HCT116 (cell line): ENCODE measurements at regions not wholly inside any gene's neighbourhood (a gene's known extent, or its start where the extent isn't known, plus 50 kb on each side); places are given as distances from the start of the nearest gene placed in this dataset.

Source experiments
- ATAC-seq: fragments of 200-7000 bp; cut with Tn5 transposase; 2 replicates; pipeline ENCODE4 v1.9.1; 2020; ENCODE audit warnings: mild to moderate bottlenecking, moderate library complexity
- BruUV-seq: library from RNA; stranded (reverse); fragments of 400-500 nt; replicated peaks from 2 replicates; lab custom pipeline; 2021; lab: Mats Ljungman, UMichigan
- CTCF ChIA-PET: fragments of 300-600 bp; sonication (Branson Sonifier 250); formaldehyde crosslinking; loops from one replicate; lab custom pipeline; 2021; ENCODE audit warnings: antibody characterized with exemption; lab: Charles Lee
- POLR2A ChIA-PET: fragments of 300-600, 350-600 bp; sonication (Branson Sonifier 250); formaldehyde crosslinking; loops from one replicate; lab custom pipeline; 2021; ENCODE audit warnings: antibody characterized with exemption; lab: Charles Lee
- RAD21 ChIA-PET, 2 experiments: fragments of 300-600 bp; sonication (Branson Sonifier 250); formaldehyde crosslinking; loops; one replicate each; lab custom pipeline; 2023; ENCODE audit warnings: low total read pairs in 2 of 2; ENCODE audit not compliant: uncharacterized antibody in 2 of 2, unreplicated experiment in 2 of 2, low non-redundant PET in 1 of 2; lab: Charles Lee
- DNase-seq: peaks from one replicate; pipeline ENCODE4 v3.0.0-alpha.2; 2010; ENCODE audit warnings: low read depth, low spot score
- H2AFZ ChIP-seq: fragments of 200-600 bp; shearing (Covaris generic), sonication (generic); 2 replicates; pipeline ENCODE4 v1.6.1; 2017; ENCODE audit warnings: low read depth, mixed run types, mixed read lengths, antibody characterized with exemption, low read length; ENCODE audit not compliant: poor library complexity, severe bottlenecking
- H3K27ac ChIP-seq: 2 replicates; pipeline ENCODE4 v1.5.1; 2012; ENCODE audit warnings: low read depth, low read length
- H3K27me3 ChIP-seq: fragments of 200-600 bp; sonication (generic); 2 replicates; pipeline ENCODE4 v1.6.1; 2016; ENCODE audit warnings: mixed run types, low read length, mixed read lengths; ENCODE audit not compliant: insufficient read depth
- H3K36me3 ChIP-seq, 2 experiments: fragments of 200-500 bp in 1 of 2; fragments of 200-600 bp in 1 of 2; sonication (Bioruptor generic) in 1 of 2; sonication (generic) in 1 of 2; 2 replicates each; pipeline versions ENCODE4 v1.5.1 to v1.6.1; 2014 to 2016; ENCODE audit warnings: low read length in 2 of 2, inconsistent platforms in 1 of 2, mixed read lengths in 1 of 2, mixed run types in 1 of 2; ENCODE audit not compliant: insufficient read depth in 2 of 2, control insufficient read depth in 1 of 2
- H3K4me1 ChIP-seq, 2 experiments: fragments of 200-600 bp in 1 of 2; sonication (generic) in 1 of 2; 2 replicates each; pipeline versions ENCODE4 v1.5.1 to v1.6.1; 2012 to 2017; ENCODE audit warnings: low read length in 2 of 2, inconsistent platforms in 1 of 2, mild to moderate bottlenecking in 1 of 2, mixed read lengths in 1 of 2, mixed run types in 1 of 2, moderate library complexity in 1 of 2; ENCODE audit not compliant: insufficient read depth in 2 of 2, control insufficient read depth in 1 of 2
- H3K4me2 ChIP-seq: fragments of 200-600 bp; sonication (generic); 2 replicates; pipeline ENCODE4 v1.6.1; 2017; ENCODE audit warnings: mixed run types, low read length, mixed read lengths
- H3K4me3 ChIP-seq, 2 experiments: fragments of 200-600 bp in 1 of 2; sonication (generic) in 1 of 2; replicated peaks in 1 of 2; 2 replicates each; pipeline ENCODE4 v1.5.1; 2011 to 2016; ENCODE audit warnings: low read length in 2 of 2, control low read depth in 1 of 2, low read depth in 1 of 2, mild to moderate bottlenecking in 1 of 2, mixed read lengths in 1 of 2, mixed run types in 1 of 2
- H3K79me2 ChIP-seq: fragments of 200-600 bp; sonication (generic); 2 replicates; pipeline ENCODE4 v1.6.1; 2017; ENCODE audit warnings: mild to moderate bottlenecking, mixed run types, low read length, moderate library complexity, mixed read lengths; ENCODE audit not compliant: insufficient read depth
- H3K9ac ChIP-seq: fragments of 200-600 bp; sonication (generic); 2 replicates; pipeline ENCODE4 v1.6.1; 2016; ENCODE audit warnings: low read length, mixed read lengths
- H3K9me2 ChIP-seq: fragments of 200-600 bp; sonication (generic), shearing (Covaris generic); 2 replicates; pipeline ENCODE4 v1.6.1; 2017; ENCODE audit warnings: mixed run types, mild to moderate bottlenecking, moderate library complexity; ENCODE audit not compliant: insufficient read depth
- H3K9me3 ChIP-seq, 2 experiments: fragments of 200-500 bp in 1 of 2; fragments of 200-600 bp in 1 of 2; sonication (Bioruptor generic) in 1 of 2; sonication (generic) in 1 of 2; 2 replicates each; pipeline ENCODE4 v1.6.1; 2014 to 2017; ENCODE audit warnings: low read length in 2 of 2, mixed read lengths in 2 of 2, inconsistent platforms in 1 of 2, low read depth in 1 of 2, mild to moderate bottlenecking in 1 of 2, mixed run types in 1 of 2, moderate library complexity in 1 of 2; ENCODE audit not compliant: control insufficient read depth in 1 of 2, insufficient read depth in 1 of 2
- H4K20me1 ChIP-seq: fragments of 200-600 bp; sonication (generic), shearing (Covaris generic); 2 replicates; pipeline ENCODE4 v1.6.1; 2017; ENCODE audit warnings: mixed run types, mild to moderate bottlenecking, moderate library complexity; ENCODE audit not compliant: insufficient read depth
- CBX3 ChIP-seq: IDR thresholded peaks from 2 replicates; pipeline ENCODE4 v1.6.1; 2012; ENCODE audit warnings: low read depth
- CTCF ChIP-seq, 3 experiments: fragments of 200-600 bp in 1 of 3; sonication (generic) in 1 of 3; IDR thresholded peaks in 2 of 3; conservative IDR thresholded peaks in 1 of 3; 2 replicates each; pipeline ENCODE4 v1.5.1; 2012 to 2017; ENCODE audit warnings: low read depth in 2 of 3, low read length in 2 of 3, antibody characterized with exemption in 1 of 3, borderline replicate concordance in 1 of 3, control low read depth in 1 of 3, mild to moderate bottlenecking in 1 of 3, mixed read lengths in 1 of 3, mixed run types in 1 of 3, moderate library complexity in 1 of 3; ENCODE audit not compliant: insufficient read depth in 1 of 3
- EGR1 ChIP-seq: IDR thresholded peaks from 2 replicates; pipeline ENCODE4 v1.6.1; 2012; ENCODE audit warnings: low read depth
- ELF1 ChIP-seq: IDR thresholded peaks from 2 replicates; pipeline ENCODE4 v1.6.1; 2012; ENCODE audit warnings: low read depth, borderline replicate concordance
- EZH2phosphoT487 ChIP-seq: fragments of 200-600 bp; IDR thresholded peaks from 2 replicates; pipeline ENCODE4 v1.6.1; 2018; ENCODE audit warnings: antibody characterized with exemption, borderline replicate concordance
- FOSL1 ChIP-seq: IDR thresholded peaks from 2 replicates; pipeline ENCODE4 v1.6.1; 2012; ENCODE audit warnings: low read depth
- POLR2A ChIP-seq: IDR thresholded peaks from 2 replicates; pipeline ENCODE4 v1.7.0; 2011; ENCODE audit warnings: borderline replicate concordance; ENCODE audit not compliant: insufficient read depth, insufficient read length; ENCODE audit errors: extremely low read depth
- POLR2AphosphoS5 ChIP-seq: IDR thresholded peaks from 2 replicates; pipeline ENCODE4 v1.6.1; 2011; ENCODE audit warnings: mild to moderate bottlenecking, low read depth, low read length, moderate library complexity
- RAD21 ChIP-seq: IDR thresholded peaks from 2 replicates; pipeline ENCODE4 v1.6.1; 2012; ENCODE audit warnings: low read depth, mild to moderate bottlenecking
- REST ChIP-seq: IDR thresholded peaks from 2 replicates; pipeline ENCODE4 v1.6.1; 2012; ENCODE audit warnings: low read depth
- ZBTB33 ChIP-seq: IDR thresholded peaks from 2 replicates; pipeline ENCODE4 v1.6.1; 2011; ENCODE audit warnings: mild to moderate bottlenecking, low read length, moderate library complexity; ENCODE audit not compliant: insufficient replicate concordance; ENCODE audit errors: extremely low read depth
- ZFX ChIP-seq: fragments of 450-650 bp; IDR thresholded peaks from 2 replicates; pipeline ENCODE4 v1.6.1; 2017
- intact Hi-C: fragments of 100-400 bp; cut with micrococcal nuclease; formaldehyde crosslinking; loops from 2 replicates; pipeline ENCODE4 v1.10.0; 2022

GRCh38 chr6:144637541-144637940 is 352.4 kb downstream of the UTRN start:
- H3K27me3 ChIP-seq, result no peaks in the 10 kb centered on the region
- RAD21 ChIA-PET, result no interaction called here
- no peaks in the 10 kb centered on the region for H3K9me2 ChIP-seq
- H3K9me3 ChIP-seq, result no peaks in the 10 kb centered on the region
- BruUV-seq, result no TSS peak
- no peak overlapping the region for H3K9ac ChIP-seq
- ATAC-seq (no peak), DNase-seq (no peak)
- no peak overlapping the region for H2AFZ ChIP-seq
- intact Hi-C loops, result no loop called here
- POLR2A ChIA-PET, result no interaction called here
- no peak for TF ChIP-seq RAD21
- no peak for TF ChIP-seq FOSL1
- TF ChIP-seq CBX3, result no peak
- TF ChIP-seq POLR2AphosphoS5, result no peak
- no peak for TF ChIP-seq ZFX
- no peak for TF ChIP-seq EGR1
- TF ChIP-seq ZBTB33, result no peak
- no peak for TF ChIP-seq EZH2phosphoT487
- no peak for TF ChIP-seq ELF1
- TF ChIP-seq REST, result no peak
- no peak for TF ChIP-seq CTCF (IDR thresholded peaks at IDR 0.05 in 2 of 3, conservative IDR thresholded peaks at IDR 0.05 in 1 of 3; ENCODE audit: borderline replicate concordance in 1 of 3, insufficient read depth in 1 of 3, low read depth in 2 of 3, low read length in 2 of 3)
- TF ChIP-seq POLR2A, result no peak
- TF ChIP-seq, all 23 proteins: peak for 0
- H3K4me3 ChIP-seq, result no peak overlapping the region
- no peak overlapping the region for H3K27ac ChIP-seq
- no peaks in the 10 kb centered on the region for H3K36me3 ChIP-seq
- no peaks in the 10 kb centered on the region for H3K4me1 ChIP-seq
- H4K20me1 ChIP-seq, result no peaks in the 10 kb centered on the region
- CTCF ChIA-PET, result interaction anchor here (1.1 kb wide), 1 partner anchor 11 kb away, joined by 3 read pairs; no protein-coding TSS in a partner anchor
- H3K4me2 ChIP-seq, result no peak overlapping the region
- no peaks in the 10 kb centered on the region for H3K79me2 ChIP-seq
